GM23338 (cell line): ENCODE measurements at regions not wholly inside any gene's neighbourhood (a gene's known extent, or its start where the extent isn't known, plus 50 kb on each side); places are given as distances from the start of the nearest gene placed in this dataset.

ENCODE experiments used
- ATAC-seq: fragments of 200-7000 bp; cut with Tn5 transposase; 3 replicates; pipeline ENCODE4 v1.9.1; 2020
- DNase-seq: peaks from one replicate; pipeline ENCODE4 v3.0.0-alpha.2; 2015; ENCODE audit warnings: low spot score
- H2AFZ ChIP-seq: fragments of 200-600 bp; sonication (generic); 2 replicates; pipeline ENCODE4 v1.8.0; 2016; ENCODE audit warnings: antibody characterized with exemption, mild to moderate bottlenecking, moderate library complexity
- H3F3A ChIP-seq: fragments of 200-600 bp; sonication (generic); replicated peaks from 2 replicates; pipeline ENCODE4 v1.8.0; 2017; ENCODE audit warnings: antibody characterized with exemption, mixed run types, low read depth
- H3K27ac ChIP-seq: fragments of 200-600 bp; sonication (generic); 2 replicates; pipeline ENCODE4 v1.6.1; 2016; ENCODE audit warnings: low read depth
- H3K27me3 ChIP-seq: fragments of 200-600 bp; sonication (generic); 2 replicates; pipeline ENCODE4 v1.8.0; 2016; ENCODE audit warnings: mild to moderate bottlenecking, mixed run types, moderate library complexity; ENCODE audit not compliant: insufficient read depth
- H3K36me3 ChIP-seq: fragments of 200-600 bp; sonication (generic); 2 replicates; pipeline ENCODE4 v1.8.0; 2016; ENCODE audit warnings: mild to moderate bottlenecking; ENCODE audit not compliant: insufficient read depth
- H3K4me1 ChIP-seq: fragments of 200-600 bp; sonication (generic); 2 replicates; pipeline ENCODE4 v1.8.0; 2016; ENCODE audit warnings: mild to moderate bottlenecking, moderate library complexity; ENCODE audit not compliant: insufficient read depth
- H3K4me2 ChIP-seq: fragments of 200-600 bp; sonication (generic); 2 replicates; pipeline ENCODE4 v1.7.1; 2017; ENCODE audit warnings: mixed run types
- H3K4me3 ChIP-seq: fragments of 200-600 bp; sonication (generic); 2 replicates; pipeline ENCODE4 v1.6.1; 2016; ENCODE audit warnings: mixed run types
- H3K79me2 ChIP-seq: fragments of 200-600 bp; sonication (generic); replicated peaks from 2 replicates; pipeline ENCODE4 v1.8.0; 2017; ENCODE audit warnings: mild to moderate bottlenecking; ENCODE audit not compliant: insufficient read depth
- H3K9me2 ChIP-seq: fragments of 200-600 bp; sonication (generic); 2 replicates; pipeline ENCODE4 v1.8.0; 2017; ENCODE audit not compliant: insufficient read depth
- H4K20me1 ChIP-seq: fragments of 200-600 bp; sonication (generic); replicated peaks from 2 replicates; pipeline ENCODE4 v1.8.0; 2017; ENCODE audit warnings: mild to moderate bottlenecking; ENCODE audit not compliant: insufficient read depth
- H3K27ac Mint-ChIP-seq: 2 replicates; pipeline ENCODE4 v1.8.0; 2020; ENCODE audit warnings: inconsistent platforms, mild to moderate bottlenecking, moderate library complexity, mixed read lengths
- H3K27me3 Mint-ChIP-seq: 3 replicates; pipeline ENCODE4 v1.8.0; 2022; ENCODE audit warnings: low read depth, mild to moderate bottlenecking, moderate library complexity, mixed read lengths, inconsistent platforms; ENCODE audit not compliant: insufficient read depth, poor library complexity
- H3K36me3 Mint-ChIP-seq: 3 replicates; pipeline ENCODE4 v1.8.0; 2021; ENCODE audit warnings: low read depth, mild to moderate bottlenecking, inconsistent platforms, moderate library complexity, mixed read lengths
- H3K4me1 Mint-ChIP-seq: 3 replicates; pipeline ENCODE4 v1.8.0; 2020; ENCODE audit warnings: mild to moderate bottlenecking, inconsistent platforms, mixed read lengths
- H3K4me3 Mint-ChIP-seq: 3 replicates; pipeline ENCODE4 v1.8.0; 2021; ENCODE audit warnings: moderate library complexity, mild to moderate bottlenecking, inconsistent platforms, mixed read lengths
- H3K9me3 Mint-ChIP-seq: 3 replicates; pipeline ENCODE4 v1.8.0; 2020; ENCODE audit warnings: moderate library complexity, mild to moderate bottlenecking, inconsistent platforms, mixed read lengths
- CREB1 ChIP-seq: fragments of 250-450 bp; sonication (Bioruptor Pico); IDR thresholded peaks from 2 replicates; pipeline ENCODE4 v1.5.0; 2020; ENCODE audit warnings: low read depth, mild to moderate bottlenecking, moderate library complexity
- TF ChIP-seq, protein P1 (sequence below): fragments of 250-450 bp; sonication (Bioruptor Pico); IDR thresholded peaks from 2 replicates; pipeline ENCODE4 v1.5.0; 2020; ENCODE audit warnings: mild to moderate bottlenecking, moderate library complexity
- TF ChIP-seq, protein P2 (sequence below): IDR thresholded peaks from 2 replicates; pipeline ENCODE4 v1.6.1; 2016; ENCODE audit warnings: antibody characterized with exemption

DNA sequence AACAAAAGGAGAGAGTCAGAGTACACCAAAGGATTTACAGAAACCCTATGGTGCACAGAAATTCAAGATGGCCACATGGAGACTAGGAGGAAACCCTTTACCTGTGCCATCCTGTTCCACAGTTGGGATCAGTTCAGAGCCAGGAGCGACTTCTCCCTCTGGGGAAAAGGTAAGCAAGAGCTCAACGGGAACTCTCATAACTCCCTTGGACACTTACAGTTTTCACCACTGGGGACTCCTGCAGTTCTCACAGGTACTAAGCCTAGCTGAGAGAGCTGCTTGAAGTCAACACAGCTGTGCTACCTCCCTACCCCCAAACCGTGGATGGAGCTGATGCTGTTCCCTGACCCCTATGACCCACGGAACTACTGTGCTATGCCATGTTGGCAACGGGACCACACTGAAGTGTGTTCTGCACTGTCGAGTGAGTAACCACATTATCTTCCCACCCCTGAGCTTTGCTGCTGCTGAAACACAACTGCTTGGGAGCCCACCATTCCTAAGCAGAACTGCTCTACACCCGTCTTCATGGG is 606.8 kb downstream of the GBE1 start (continued):
- TF ChIP-seq, protein P1, sequence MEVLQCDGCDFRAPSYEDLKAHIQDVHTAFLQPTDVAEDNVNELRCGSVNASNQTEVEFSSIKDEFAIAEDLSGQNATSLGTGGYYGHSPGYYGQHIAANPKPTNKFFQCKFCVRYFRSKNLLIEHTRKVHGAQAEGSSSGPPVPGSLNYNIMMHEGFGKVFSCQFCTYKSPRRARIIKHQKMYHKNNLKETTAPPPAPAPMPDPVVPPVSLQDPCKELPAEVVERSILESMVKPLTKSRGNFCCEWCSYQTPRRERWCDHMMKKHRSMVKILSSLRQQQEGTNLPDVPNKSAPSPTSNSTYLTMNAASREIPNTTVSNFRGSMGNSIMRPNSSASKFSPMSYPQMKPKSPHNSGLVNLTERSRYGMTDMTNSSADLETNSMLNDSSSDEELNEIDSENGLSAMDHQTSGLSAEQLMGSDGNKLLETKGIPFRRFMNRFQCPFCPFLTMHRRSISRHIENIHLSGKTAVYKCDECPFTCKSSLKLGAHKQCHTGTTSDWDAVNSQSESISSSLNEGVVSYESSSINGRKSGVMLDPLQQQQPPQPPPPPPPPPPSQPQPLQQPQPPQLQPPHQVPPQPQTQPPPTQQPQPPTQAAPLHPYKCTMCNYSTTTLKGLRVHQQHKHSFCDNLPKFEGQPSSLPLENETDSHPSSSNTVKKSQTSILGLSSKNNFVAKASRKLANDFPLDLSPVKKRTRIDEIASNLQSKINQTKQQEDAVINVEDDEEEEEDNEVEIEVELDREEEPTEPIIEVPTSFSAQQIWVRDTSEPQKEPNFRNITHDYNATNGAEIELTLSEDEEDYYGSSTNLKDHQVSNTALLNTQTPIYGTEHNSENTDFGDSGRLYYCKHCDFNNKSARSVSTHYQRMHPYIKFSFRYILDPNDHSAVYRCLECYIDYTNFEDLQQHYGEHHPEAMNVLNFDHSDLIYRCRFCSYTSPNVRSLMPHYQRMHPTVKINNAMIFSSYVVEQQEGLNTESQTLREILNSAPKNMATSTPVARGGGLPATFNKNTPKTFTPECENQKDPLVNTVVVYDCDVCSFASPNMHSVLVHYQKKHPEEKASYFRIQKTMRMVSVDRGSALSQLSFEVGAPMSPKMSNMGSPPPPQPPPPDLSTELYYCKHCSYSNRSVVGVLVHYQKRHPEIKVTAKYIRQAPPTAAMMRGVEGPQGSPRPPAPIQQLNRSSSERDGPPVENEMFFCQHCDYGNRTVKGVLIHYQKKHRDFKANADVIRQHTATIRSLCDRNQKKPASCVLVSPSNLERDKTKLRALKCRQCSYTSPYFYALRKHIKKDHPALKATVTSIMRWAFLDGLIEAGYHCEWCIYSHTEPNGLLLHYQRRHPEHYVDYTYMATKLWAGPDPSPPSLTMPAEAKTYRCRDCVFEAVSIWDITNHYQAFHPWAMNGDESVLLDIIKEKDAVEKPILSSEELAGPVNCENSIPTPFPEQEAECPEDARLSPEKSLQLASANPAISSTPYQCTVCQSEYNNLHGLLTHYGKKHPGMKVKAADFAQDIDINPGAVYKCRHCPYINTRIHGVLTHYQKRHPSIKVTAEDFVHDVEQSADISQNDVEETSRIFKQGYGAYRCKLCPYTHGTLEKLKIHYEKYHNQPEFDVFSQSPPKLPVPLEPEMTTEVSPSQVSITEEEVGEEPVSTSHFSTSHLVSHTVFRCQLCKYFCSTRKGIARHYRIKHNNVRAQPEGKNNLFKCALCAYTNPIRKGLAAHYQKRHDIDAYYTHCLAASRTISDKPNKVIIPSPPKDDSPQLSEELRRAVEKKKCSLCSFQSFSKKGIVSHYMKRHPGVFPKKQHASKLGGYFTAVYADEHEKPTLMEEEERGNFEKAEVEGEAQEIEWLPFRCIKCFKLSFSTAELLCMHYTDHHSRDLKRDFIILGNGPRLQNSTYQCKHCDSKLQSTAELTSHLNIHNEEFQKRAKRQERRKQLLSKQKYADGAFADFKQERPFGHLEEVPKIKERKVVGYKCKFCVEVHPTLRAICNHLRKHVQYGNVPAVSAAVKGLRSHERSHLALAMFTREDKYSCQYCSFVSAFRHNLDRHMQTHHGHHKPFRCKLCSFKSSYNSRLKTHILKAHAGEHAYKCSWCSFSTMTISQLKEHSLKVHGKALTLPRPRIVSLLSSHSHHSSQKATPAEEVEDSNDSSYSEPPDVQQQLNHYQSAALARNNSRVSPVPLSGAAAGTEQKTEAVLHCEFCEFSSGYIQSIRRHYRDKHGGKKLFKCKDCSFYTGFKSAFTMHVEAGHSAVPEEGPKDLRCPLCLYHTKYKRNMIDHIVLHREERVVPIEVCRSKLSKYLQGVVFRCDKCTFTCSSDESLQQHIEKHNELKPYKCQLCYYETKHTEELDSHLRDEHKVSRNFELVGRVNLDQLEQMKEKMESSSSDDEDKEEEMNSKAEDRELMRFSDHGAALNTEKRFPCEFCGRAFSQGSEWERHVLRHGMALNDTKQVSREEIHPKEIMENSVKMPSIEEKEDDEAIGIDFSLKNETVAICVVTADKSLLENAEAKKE (CRISPR knock-in tag) = no peak

DNA sequence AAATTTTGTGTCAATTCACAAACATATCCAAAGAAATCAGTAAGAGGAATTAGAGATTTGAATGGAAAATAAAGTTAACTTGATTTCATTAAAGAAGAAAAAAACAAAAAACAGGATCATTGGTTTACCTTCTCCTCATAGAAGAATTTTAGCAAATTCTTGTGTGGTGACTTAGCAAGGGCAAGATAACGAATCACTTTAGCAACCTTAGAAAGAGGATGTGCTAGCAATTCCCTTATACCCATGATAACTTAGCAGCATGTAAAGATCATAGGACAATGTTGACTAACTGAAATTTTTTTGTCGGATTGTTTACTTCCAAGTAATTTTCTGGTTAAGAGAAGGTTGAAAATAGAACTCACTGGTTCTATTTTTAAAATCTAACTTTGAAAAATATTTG is 609.3 kb downstream of the GBE1 start:
- Histone ChIP-seq H3K27ac (no peak overlapping the region), H3K27me3 (no peaks in the 10 kb centered on the region), H3F3A (no peaks in the 10 kb centered on the region), H4K20me1 (no peaks in the 10 kb centered on the region), H3K4me3 (no peak overlapping the region), H3K9me2 (no peaks in the 10 kb centered on the region), H3K36me3 (no peaks in the 10 kb centered on the region), H3K4me1 (no peaks in the 10 kb centered on the region; the same call in 1 of the 2 replicates), H2AFZ (no peak overlapping the region), H3K4me2 (no peak overlapping the region), H3K79me2 (no peaks in the 10 kb centered on the region)
- Mint-ChIP-seq H3K4me3 (no peak overlapping the region), H3K36me3 (peaks cover 3% of the 10 kb centered on the region; the same call in 1 of the 3 replicates), H3K27ac (no peak overlapping the region), H3K4me1 (peaks cover 11% of the 10 kb centered on the region), H3K9me3 (peaks cover 6% of the 10 kb centered on the region; the same call in 1 of the 3 replicates), H3K27me3 (no peaks in the 10 kb centered on the region)
- ATAC-seq = no peak
- DNase-seq = no peak
- TF ChIP-seq CREB1 = no peak
- TF ChIP-seq, protein P1 (CRISPR knock-in tag) = no peak
- TF ChIP-seq, protein P2, sequence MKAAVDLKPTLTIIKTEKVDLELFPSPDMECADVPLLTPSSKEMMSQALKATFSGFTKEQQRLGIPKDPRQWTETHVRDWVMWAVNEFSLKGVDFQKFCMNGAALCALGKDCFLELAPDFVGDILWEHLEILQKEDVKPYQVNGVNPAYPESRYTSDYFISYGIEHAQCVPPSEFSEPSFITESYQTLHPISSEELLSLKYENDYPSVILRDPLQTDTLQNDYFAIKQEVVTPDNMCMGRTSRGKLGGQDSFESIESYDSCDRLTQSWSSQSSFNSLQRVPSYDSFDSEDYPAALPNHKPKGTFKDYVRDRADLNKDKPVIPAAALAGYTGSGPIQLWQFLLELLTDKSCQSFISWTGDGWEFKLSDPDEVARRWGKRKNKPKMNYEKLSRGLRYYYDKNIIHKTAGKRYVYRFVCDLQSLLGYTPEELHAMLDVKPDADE = no peak
